HG03025 (cell line): ENCODE measurements at regions not wholly inside any gene's neighbourhood (a gene's known extent, or its start where the extent isn't known, plus 50 kb on each side); places are given as distances from the start of the nearest gene placed in this dataset.
A peak's percentile ranks its signal among the peaks of the same experiment; 100 is the strongest.
"Not testable (repeated sequence)": the region's sequence is repeated elsewhere in the genome, so short reads cannot be mapped to it uniquely, and the experiment has no call there.

Experiments
- ATAC-seq: cut with Tn5 transposase; IDR thresholded peaks from one replicate; pipeline ENCODE4 v1.9.1; 2021; ENCODE audit warnings: mild to moderate bottlenecking, moderate library complexity; ENCODE audit not compliant: unreplicated experiment, low FRiP score

DNA sequence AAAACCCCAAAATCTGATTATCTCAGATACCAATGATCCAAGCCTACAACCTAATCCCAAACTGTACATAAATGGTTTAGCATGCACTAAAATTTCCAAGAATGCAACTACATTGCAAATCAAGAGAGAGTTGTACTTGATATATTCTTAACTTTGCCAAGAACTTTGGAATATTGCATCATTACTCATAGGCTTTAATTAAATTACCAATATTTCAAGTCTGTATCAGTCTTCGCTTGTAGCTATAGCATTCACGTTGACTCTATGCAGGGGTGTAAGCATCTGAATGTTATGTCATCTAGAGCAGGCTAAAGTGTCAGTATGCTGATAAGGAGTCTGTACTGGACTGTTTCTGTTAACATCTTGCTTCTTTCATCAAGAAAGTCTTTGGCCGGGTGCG, 56.3 kb downstream of the FOXI3 start:
- ATAC-seq = no peak

DNA sequence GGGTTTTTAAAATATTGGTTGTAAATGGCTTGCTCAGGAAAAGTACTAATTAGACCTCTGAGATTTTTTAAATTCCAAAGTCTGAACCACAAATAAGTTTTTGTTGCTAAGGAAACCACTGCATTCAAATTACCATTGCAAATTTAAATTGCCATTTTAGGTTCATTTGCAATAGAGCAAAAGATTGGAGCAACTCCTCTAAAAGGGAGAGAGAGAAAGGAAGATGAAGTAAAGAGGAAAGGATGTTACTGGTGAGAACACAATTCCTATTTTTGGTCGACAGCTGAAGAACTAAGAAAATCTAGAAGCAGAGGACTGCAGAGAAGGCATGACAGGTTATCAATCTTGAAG, 74.9 kb downstream of the FOXI3 start:
- ATAC-seq = no peak

DNA sequence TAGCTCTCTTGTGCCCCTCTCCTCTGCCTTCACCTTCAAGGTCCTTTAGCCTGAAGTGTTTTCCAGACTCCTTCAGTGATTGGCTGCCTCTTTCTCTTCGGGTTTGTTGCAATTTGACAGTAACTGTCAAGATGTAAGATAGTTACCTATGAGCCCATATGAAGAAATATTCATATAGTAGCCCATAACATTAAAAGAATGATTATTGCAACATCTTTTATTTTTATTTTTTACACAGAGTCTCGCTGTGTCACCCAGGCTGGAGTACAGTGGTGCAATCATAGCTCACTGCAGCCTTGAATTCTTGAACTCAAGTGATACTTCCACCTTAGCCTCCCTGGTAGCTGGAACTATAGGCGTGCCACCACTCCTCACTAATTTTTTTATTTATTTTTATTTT, 80.5 kb downstream of the FOXI3 start:
- ATAC-seq = no peak

DNA sequence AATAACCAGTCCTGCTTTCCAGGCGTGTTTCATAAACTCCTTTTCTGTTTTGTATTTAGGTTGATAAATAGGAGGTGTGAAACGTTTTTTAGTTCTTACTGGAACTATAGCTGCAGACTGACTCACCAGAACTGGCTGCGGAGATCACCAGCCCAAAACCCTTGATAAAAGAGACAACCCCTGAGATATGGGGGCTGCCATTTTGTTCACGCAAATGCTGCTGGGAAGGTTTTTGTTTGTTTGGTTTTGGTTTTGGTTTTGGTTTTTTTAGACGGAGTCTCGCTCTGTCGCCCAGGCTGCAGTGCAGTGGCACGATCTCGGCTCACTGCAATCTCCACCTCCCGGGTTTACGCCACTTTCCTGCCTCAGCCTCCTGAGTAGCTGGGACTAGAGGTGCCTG, 87.1 kb downstream of the FOXI3 start:
- ATAC-seq = not testable (repeated sequence)

DNA sequence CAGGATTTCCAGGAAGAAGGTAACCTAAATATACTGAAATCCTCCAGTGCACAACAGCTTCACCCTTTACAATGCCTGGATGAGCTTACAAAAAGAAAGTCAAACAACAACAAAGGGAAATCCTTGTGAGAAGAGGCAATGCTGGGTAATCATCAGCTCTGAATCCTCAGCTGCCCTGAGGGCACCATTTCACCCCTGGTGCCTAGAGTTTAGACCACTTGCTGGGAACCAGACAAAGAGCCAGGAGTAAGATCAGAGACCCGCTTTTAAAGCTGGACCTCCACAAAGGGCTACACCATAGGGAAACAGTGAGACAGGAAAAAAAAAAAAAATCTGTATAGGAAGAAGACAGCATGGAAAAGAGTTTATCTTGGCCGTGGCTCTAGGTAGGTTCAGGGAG, 97.0 kb downstream of the FOXI3 start:
- no peak for ATAC-seq

DNA sequence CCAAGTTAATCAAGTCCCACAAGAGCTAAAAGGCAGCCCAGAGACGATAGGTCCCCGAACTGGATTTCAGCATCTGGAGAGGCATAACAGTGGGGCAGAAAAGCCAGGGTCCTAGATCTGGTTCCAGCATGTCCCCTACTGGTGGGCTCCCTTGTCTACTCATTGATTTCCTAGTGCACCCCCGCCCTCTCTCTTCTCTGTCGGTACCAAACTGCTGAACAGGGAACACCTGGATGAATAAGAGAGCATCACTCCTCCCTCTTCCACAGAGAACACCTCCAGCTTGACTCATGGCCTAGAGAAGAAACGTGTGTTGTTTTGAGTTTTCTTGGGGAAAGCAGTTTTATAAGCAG, 101.3 kb downstream of the FOXI3 start:
- no peak for ATAC-seq

DNA sequence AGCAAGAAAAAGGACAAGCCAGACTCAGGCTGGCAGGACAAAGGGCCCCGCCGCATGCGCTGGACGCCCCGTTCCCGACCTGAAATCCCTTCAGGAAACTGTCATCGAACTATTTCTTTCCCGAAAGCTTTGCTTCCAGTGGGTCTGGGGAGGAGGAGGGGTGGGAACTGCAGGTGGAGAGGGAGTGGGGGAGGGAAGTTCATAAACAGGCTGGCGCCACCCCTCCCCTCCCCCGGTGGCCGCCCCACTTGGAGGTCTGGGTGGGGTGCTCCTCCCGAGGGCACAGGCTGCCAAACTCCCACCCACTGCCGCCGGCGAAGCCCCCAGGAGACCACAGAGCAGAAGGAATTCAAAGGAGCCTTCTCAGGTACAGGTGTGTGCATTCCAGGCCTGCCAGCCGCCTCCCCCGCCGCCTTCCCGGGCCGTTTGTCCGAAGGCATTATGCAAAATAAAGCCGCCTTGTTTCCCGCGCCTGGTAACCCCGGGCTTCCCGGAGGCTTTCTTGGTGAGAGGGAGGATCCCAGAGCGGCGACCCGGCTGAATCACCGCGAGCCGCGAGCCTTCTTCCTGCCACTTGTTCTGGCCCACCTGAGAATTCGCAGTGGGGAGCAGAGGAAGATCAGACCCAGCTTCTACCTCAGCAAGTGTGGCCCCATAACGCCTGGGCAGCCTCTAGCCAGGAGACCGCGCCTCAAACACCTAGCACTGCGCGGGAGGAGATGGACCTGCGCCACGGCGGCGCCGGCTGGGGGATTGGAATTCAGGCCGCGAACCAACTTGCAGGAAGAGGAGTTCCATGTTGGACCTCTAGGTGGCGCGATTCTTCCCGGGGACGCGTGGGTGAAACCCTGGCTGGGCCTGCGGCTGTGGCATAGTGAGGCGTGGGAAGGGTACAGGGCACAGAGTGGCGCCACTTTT, 101.9 kb downstream of the FOXI3 start:
- no peak for ATAC-seq

DNA sequence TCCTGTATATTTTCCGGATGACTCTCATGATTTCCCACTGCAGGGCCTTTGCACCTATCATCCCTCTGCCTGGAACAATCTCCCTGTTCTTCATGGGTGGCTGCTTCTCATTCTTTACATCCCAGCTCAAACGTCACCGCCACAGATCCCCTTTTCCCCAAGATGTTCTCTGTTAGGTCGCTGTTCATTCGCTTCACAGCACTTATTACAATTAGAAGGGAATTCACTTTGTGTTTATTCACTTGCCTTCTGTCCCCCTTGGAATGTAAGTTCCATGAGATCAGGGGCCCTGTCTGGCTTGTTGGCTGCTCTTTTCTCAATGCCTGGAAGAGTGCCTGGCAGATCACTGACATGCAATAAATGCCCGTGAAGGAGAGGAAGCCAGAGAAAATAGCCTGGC, 106.7 kb downstream of the FOXI3 start:
- no peak for ATAC-seq

DNA sequence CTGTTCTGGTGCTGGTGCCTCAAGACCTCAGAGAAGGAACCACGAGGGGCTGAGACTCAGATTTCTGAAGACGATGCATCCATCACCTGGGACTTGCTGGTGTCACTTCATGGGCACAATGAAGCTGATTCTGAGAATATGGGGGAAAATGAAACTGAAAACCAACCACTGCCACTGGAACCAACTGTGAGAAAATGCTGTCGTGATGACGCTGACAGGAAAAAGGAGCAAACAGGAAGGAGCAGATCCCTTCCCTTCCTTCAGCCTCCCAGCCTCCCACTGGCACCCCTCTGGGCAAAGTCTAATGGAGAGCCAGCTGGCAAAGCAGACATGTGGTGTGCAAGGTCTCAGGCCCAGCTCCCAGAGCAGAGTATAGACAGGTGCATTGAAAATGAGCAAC, 109.7 kb downstream of the FOXI3 start:
- ATAC-seq = no peak

DNA sequence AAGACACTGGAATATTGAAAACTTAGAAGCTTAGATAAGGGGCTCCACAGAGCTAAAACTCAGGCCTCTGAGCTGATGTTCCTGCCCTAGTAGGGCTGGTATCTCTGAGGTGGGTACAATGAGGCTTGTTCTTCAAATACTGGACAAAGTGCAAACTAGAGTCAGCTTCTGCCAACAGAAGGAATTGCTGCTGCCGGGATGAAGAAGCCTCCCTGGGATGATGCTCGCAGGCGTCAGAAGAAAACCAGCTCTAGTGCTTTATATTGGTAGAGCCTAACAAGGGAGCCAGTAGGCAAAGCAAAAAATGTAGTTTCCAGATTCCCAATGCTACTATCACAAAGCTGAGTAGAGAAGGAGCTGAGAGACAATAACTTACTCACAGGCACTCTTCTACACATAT, 118.1 kb downstream of the FOXI3 start:
- no peak for ATAC-seq

DNA sequence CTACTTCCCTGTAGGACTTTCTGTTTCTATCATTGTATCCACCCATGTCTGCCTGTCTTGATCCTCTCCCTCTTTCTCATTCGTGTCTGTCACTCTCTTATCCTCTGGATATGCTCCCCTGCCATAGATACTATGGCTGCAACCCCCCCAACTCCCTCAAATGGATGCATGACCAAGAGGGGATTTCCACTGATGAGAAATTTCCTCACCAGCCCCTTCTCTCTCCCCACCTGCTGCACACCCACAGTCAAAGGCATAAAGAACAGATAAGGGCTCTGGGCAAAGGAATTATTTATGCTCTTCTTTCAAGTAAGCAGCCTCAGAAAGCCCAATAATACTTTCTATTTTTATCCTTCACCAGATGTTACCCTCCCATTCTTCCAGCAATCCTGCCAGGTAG, 121.3 kb downstream of the FOXI3 start:
- ATAC-seq = no peak

DNA sequence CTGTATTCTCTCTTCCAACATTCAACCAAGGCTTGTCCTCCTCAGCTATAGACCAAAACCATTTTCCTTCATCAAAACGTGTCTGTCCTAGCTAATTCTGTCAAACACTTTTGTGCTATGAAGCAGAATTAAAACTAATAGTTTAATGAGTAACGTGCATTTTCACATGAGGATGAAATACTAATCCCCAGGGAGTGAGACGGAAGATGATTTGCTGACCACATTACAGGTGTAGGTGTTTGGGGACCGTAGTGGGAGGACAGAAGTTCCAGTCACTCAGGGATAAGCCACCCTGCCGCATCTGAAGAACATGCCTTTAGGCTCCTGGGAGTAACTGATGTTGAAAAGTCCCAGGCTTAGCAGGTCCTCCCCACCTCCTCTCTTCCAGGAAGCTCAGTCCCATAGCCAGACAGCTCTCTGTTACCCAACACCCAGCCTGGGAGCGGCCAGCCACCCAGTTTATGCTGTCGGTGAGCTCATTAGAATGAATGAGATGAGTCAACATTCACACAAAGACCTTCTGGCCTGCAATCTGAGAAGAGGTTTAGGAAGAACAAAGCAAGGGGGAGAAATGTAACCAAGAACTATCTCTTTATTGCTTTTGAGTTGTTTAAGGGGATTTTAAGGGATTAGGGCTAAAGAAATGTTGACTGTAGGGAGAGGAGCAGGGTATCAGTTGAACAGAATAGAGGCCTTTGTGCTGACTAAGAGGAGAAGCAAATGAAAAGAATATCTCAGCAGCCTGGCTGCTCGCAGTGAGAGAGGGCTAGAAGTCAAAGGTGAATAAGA, 122.5 kb downstream of the FOXI3 start:
- ATAC-seq = no peak

DNA sequence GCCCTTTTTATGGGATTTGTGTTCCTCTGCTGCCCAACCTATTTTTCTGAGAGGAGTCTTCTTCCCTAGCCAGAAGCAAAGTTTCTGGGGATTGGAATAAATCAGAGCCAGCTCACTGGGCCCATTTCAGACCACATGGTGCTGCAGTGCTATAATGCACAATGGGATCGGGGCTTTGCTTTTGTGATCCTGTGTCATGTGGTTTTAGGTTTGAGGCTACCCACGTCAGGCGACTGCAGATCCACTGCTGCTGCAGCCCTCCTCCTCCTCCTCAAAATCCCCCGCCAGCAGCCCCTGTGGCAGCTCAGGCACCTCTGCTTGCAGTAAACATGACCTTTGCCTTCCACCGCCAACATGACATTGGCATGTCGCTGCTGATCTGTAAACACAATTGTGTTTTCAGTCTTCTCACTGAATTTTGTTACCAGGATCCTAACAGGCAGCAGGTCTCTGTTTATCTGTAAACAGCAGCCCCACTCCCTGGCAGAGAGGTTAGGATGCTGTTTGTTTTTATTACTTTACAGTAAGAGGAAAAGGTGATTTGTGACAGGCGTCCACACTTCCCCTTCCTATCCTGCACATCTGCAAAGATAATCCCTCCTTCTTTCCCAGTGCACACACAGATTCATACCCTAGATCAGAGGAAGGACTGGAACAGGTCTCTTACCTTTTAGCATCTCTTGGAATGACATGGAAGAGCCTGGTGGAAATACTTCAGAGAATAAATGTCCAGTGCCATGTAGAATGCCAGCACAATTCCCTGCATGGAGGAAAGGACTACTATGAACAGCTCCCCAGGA, 130.8 kb downstream of the FOXI3 start:
- no peak for ATAC-seq

DNA sequence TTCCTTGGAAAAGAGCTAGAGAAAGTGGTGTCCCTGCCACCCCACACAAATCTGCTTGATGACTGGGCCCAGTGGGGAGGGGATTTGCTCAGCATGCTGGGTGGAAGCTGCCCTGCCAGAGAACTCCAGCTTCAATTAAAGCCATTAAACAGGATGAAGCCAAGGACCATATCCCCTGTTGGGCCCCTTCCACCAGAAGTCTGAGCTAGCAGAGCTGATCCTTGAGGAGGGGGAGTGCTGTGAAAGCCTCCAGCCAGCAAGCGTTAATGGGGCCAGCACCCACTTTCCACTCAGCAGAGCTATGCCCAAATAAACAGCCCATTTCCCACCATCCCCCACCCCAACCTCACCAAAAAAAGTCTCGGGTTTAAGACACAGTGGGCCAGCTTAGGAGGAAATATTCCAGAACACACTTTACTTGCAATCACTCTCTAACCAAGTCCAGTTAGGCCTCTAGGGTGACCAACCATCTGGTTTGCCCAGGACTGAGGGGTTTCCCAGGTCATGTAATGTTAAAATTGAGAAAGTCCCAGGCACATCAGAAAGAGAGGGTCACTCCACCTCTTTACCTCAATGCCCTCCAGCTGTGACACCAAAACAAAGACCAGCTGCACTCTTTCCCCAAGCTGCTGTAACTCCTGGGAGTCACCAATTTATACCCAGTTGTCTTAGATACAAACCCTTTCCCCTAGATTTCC, 132.3 kb downstream of the FOXI3 start:
- no peak for ATAC-seq

DNA sequence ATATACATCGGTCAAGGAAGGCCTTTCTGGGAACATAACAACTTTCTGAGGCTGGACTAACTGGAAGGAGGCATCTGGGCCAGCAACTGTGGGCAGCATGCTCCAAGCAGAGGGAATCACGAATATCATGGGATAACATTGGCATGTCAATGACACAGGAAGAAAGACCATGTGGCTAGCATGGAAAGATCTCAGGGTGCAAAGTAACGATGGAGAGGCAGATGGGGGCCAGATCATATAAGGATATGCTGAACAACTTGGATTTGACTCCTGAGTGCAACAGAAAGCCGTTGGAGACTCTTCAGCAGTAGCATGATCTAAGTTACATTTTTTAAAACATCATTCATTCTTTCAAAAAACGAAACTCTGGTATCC, 133.6 kb downstream of the FOXI3 start:
- ATAC-seq = no peak

DNA sequence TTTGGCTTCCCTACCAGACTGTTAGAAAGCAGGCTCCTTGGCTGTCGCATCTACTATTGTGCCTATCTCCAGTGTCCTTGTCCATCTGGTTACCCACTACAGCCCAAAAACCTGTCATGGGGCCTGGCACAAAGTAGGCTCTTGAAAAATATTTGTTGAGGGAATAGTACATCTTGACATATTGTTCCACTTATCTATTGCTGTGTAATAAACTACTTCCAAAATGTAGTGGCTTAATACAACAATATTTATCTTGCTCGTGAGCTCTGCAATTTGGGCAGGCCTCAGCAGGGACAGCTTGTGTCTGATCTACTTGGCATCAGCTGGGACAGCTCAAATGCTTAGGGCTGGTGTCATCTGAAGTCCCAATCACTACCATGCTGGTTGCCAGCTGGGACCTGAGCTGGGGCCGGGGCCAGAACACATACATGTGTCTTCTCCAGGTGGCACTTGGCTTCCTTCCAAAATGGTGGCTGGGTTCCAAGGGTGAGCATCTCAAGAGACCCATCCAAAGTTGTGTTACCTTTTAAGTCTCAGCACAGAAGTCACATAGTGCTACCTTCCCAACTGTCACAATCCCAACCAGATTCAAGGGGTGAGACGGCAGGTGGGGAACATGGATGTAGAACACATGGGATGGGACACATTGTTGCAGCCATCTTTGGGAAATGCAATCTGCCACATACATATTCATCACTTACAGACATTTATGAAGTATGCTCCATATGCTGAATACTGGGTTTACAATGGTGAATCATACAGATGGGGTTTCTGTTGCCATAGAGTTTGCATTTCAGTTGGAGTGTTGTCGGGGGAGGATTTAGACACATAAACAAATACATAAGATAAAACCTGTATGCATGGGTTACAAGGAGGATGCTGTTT, 134.2 kb downstream of the FOXI3 start:
- ATAC-seq = no peak

DNA sequence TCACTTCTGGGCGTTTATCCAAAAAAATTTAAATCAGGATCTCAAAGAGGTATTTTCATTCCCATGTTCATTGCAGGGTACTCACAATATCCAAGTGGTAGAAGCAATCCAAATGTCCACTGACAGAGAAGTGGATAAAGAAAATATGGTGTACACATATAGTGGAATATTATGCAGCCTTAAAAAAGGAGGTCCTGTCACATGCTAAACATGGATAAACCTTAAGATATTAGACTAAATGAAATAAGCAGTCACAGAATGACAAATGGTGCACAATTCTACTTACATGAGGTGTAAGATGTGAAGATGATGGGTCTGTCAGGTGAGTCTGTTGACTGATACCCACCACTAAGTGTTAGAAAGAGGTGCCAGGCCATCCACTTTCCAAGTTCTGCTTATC, 140.6 kb downstream of the THNSL2 start:
- no peak for ATAC-seq

DNA sequence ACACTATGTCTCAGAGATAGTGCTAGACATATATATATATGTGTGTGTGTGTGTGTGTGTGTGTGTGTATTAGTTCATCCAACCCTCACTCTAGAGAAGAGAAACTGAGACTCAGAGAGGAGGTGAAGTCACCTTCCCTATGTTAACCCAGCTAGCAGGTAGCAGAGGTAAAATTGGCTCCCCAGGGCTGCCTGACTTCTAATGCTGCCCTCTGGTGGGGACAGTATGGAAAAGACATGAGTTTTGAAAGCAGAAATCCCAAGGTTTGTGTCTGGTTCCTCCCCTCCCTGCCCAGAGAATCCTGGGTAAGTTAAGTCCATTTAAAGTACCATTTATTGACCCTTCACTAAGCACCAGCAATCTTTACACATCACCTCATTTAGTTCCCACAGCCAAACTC, 137.7 kb downstream of the THNSL2 start:
- no peak for ATAC-seq

DNA sequence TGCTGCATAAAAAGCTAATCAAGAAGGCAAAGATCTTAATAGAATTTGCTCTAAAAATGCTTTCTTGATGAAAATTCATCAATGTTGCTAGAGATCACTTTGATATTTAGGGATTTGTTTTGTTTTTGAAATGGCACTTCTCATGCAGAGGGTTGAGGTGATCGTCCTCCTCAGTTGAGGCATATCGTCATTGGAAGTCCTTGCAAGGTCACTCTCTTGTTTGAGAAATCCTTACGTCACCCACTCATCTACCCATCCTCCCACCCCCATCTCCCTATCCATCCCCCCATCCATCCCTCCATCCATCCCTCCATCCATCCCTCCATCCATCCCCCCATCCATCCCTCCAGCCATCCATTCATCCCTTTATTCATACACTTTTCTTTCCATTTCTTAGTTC, 133.7 kb downstream of the THNSL2 start:
- no peak for ATAC-seq

DNA sequence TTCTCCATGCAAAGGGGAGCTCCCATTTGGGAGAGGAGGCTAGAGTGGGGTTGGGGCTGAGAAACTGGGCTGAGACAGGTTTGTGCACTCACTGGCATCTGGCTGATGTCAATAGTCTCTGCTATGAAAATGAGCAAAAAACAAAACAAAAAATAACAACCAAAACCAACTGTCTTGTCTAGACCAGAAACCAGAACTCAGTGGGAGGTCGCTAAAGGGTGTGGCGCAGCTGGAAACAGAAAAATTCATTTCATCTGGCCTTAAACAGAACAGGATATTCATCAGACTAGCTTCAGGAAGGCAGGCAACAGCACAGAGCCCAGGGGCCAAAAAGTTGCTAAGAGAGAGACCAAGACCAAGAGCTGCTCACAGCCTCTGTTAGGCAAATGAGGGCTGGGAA, 126.1 kb downstream of the THNSL2 start:
- peak; percentile 66 for ATAC-seq
